ENCODE measurements at regions not wholly inside any gene's neighbourhood (a gene's known extent, or its start where the extent isn't known, plus 50 kb on each side); places are given as distances from the start of the nearest gene placed in this dataset.

DNA sequence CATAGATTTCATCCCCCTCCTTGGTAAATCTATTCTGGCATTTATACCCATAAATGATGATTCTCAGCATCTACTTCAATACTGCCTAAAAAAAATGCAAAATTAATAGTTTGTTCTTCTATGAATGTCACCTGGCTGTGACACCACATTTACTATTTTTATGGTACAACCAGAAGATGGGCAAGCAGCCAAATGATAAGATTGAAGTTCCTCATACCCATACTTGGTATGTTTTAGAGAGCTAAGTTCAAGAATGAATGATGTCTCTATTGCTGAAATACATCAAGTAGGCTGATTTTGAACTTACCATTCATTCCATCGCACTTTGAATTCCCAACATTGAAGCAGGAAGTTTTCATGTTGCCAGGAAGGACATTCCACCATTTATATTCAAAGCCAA, 134.2 kb downstream of the ELAPOR2 start:
- no peak for TF ChIP-seq POLR2AphosphoS5 (IDR thresholded peaks at IDR 0.05; ENCODE audit: low read length)
- no peak for TF ChIP-seq JUND (IDR thresholded peaks at IDR 0.05; ENCODE audit: low read depth, low read length)
- TF ChIP-seq KDM1A (IDR thresholded peaks at IDR 0.05; ENCODE audit: borderline replicate concordance) = no peak
- no peak for TF ChIP-seq CTCF (IDR thresholded peaks at IDR 0.05 in 2 of 3, conservative IDR thresholded peaks at IDR 0.05 in 1 of 3; ENCODE audit: control insufficient read depth in 2 of 3, extremely low read depth in 1 of 3, insufficient read depth in 1 of 3, low read depth in 3 of 3, low read length in 3 of 3)
- no peak for TF ChIP-seq CREB1 (IDR thresholded peaks at IDR 0.05; ENCODE audit: low read depth)
